Epithelial cell of esophagus (primary cell): ENCODE measurements at regions not wholly inside any gene's neighbourhood (a gene's known extent, or its start where the extent isn't known, plus 50 kb on each side); places are given as distances from the start of the nearest gene placed in this dataset.

Experiments used
- DNase-seq: peaks from one replicate; pipeline ENCODE4 v3.0.0; 2010; ENCODE audit warnings: low read depth
- H3K4me3 ChIP-seq: 2 replicates; pipeline ENCODE4 v1.5.1; 2011; ENCODE audit warnings: mild to moderate bottlenecking, low read length, control low read depth
- TF ChIP-seq, protein P1 (sequence below): IDR thresholded peaks from 2 replicates; pipeline ENCODE4 v1.5.1; 2011; ENCODE audit warnings: low read depth, mild to moderate bottlenecking, low read length, control low read depth, inconsistent platforms; ENCODE audit not compliant: insufficient read depth; ENCODE audit errors: missing control alignments

GRCh38 chr12:13505636-13506035 lies 309.1 kb downstream of the EMP1 start:
- DNase-seq, result no peak
- TF ChIP-seq, protein P1, sequence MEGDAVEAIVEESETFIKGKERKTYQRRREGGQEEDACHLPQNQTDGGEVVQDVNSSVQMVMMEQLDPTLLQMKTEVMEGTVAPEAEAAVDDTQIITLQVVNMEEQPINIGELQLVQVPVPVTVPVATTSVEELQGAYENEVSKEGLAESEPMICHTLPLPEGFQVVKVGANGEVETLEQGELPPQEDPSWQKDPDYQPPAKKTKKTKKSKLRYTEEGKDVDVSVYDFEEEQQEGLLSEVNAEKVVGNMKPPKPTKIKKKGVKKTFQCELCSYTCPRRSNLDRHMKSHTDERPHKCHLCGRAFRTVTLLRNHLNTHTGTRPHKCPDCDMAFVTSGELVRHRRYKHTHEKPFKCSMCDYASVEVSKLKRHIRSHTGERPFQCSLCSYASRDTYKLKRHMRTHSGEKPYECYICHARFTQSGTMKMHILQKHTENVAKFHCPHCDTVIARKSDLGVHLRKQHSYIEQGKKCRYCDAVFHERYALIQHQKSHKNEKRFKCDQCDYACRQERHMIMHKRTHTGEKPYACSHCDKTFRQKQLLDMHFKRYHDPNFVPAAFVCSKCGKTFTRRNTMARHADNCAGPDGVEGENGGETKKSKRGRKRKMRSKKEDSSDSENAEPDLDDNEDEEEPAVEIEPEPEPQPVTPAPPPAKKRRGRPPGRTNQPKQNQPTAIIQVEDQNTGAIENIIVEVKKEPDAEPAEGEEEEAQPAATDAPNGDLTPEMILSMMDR, result no peak
- H3K4me3 ChIP-seq, result no peak overlapping the region

- TF ChIP-seq, protein P1, result no peak
- DNase-seq, result no peak
- no peak overlapping the region for H3K4me3 ChIP-seq
Observed at GRCh38 chr12:13505224-13505623, 308.7 kb downstream of the EMP1 start.

GRCh38 chr12:13504736-13505135 lies 308.2 kb downstream of the EMP1 start:
- H3K4me3 ChIP-seq, result no peak overlapping the region
- TF ChIP-seq, protein P1, result no peak
- DNase-seq, result peak; percentile 31

- DNase-seq, result peak; percentile 8
- no peak overlapping the region for H3K4me3 ChIP-seq
- TF ChIP-seq, protein P1, result no peak
Observed at GRCh38 chr12:13504074-13504473, 307.5 kb downstream of the EMP1 start.

DNA sequence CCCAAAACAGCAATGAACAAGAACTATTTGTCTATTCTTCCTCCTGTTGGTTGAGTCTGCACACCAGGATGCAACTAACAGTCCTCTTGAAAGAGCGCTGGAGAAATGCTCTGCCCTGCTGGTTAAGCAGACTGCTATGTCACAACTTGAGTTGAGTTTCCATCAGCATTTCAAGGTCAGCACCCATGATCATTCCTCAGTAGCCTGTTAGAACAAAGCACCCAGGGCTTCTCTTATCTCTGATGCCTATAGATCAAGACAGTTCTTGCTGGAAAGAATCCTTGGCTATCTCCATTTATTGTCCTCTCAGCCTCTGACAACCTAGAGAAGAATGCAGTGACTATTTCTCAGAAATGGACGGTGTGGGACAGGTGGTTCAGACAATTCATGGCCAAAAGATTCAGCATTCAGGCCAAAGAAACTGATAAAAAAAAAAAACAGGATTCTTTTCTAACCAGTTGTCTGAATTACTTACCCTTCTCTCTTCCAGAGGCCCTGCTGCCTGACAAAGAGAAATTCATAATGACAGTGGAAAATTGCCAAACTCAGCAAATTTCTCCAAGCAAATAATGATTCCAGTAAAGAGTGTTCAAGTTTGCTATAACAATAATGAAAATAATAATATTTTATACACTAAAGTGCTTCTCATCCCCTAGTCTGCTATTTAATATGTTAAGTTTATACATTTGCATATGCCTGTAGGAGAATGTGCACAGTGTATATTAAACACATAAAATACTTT lies 306.7 kb downstream of the EMP1 start:
- no peak for DNase-seq
- H3K4me3 ChIP-seq, result no peak overlapping the region
- TF ChIP-seq, protein P1, result no peak

GRCh38 chr12:13499008-13499407 lies 302.5 kb downstream of the EMP1 start:
- no peak overlapping the region for H3K4me3 ChIP-seq
- TF ChIP-seq, protein P1, result no peak
- DNase-seq, result no peak

DNA sequence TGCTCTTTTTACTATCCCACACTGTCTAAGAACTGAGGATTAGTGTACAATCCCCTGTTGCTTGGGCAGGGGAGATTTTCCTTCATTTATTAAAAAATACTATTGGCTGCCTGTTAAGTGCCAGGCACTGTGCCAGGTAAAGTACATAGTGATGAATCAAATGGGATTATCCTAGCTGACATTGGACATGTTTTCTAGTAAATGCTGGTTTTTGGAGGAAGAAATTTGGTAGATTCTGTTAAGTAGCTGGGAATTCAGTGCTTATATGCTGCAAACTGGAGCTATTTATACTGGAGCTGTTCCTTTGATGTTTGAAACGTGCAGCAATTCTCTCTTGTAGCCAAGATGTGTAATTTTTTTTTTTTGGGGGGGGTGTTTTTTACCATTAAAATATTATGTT lies 299.6 kb downstream of the EMP1 start:
- DNase-seq, result no peak
- H3K4me3 ChIP-seq, result no peak overlapping the region
- TF ChIP-seq, protein P1, result no peak
